HFFc6 (cell line): ENCODE measurements at regions not wholly inside any gene's neighbourhood (a gene's known extent, or its start where the extent isn't known, plus 50 kb on each side); places are given as distances from the start of the nearest gene placed in this dataset.

ENCODE experiments used
- DNase-seq: peaks from one replicate; pipeline ENCODE4 v3.0.0-alpha.2; 2018
- H3K27ac Mint-ChIP-seq: 2 replicates; pipeline ENCODE4 v1.8.0; 2020; ENCODE audit warnings: mild to moderate bottlenecking, mixed read lengths
- H3K27me3 Mint-ChIP-seq: 2 replicates; pipeline ENCODE4 v1.8.0; 2021; ENCODE audit warnings: mild to moderate bottlenecking, moderate library complexity, mixed read lengths; ENCODE audit not compliant: insufficient read depth
- H3K36me3 Mint-ChIP-seq: 2 replicates; pipeline ENCODE4 v1.8.0; 2021; ENCODE audit warnings: low read depth, mixed read lengths
- H3K4me1 Mint-ChIP-seq: 2 replicates; pipeline ENCODE4 v1.8.0; 2020; ENCODE audit warnings: low read depth, mixed read lengths
- H3K4me3 Mint-ChIP-seq: 2 replicates; pipeline ENCODE4 v1.8.0; 2020; ENCODE audit warnings: mild to moderate bottlenecking, moderate library complexity, mixed read lengths
- H3K9me3 Mint-ChIP-seq: 2 replicates; pipeline ENCODE4 v1.8.0; 2020; ENCODE audit warnings: mild to moderate bottlenecking, mixed read lengths
- CTCF ChIP-seq: fragments of 200-600 bp; sonication (generic); IDR thresholded peaks from 2 replicates; pipeline ENCODE4 v1.5.0; 2021; ENCODE audit warnings: antibody characterized with exemption, mild to moderate bottlenecking

GRCh38 chr15:67922106-67922675 lies 82.3 kb upstream of the RNU6-1 start:
- H3K4me1 Mint-ChIP-seq: peaks cover 35% of the 10 kb centered on the region

GRCh38 chr15:67922971-67923945 lies 83.4 kb upstream of the RNU6-1 start:
- Mint-ChIP-seq H3K27ac (no peak overlapping the region), H3K27me3 (peaks cover 7% of the 10 kb centered on the region)
- no peak for DNase-seq

More at GRCh38 chr15:67922106-67922675, 82.3 kb upstream of the RNU6-1 start:
- H3K27me3 Mint-ChIP-seq: peaks cover 9% of the 10 kb centered on the region
- peaks cover 5% of the 10 kb centered on the region; the same call in 1 of the 2 replicates for H3K36me3 Mint-ChIP-seq
- H3K27ac Mint-ChIP-seq: no peak overlapping the region
- H3K9me3 Mint-ChIP-seq: peaks cover 5% of the 10 kb centered on the region
- no peak for DNase-seq
- no peak for TF ChIP-seq CTCF
- no peak overlapping the region for H3K4me3 Mint-ChIP-seq

GRCh38 chr15:67924359-67924974 lies 84.6 kb upstream of the RNU6-1 start:
- no peak for DNase-seq
- no peaks in the 10 kb centered on the region for H3K9me3 Mint-ChIP-seq
- peaks cover 42% of the 10 kb centered on the region for H3K4me1 Mint-ChIP-seq
- no peak overlapping the region for H3K4me3 Mint-ChIP-seq
- TF ChIP-seq CTCF: no peak
- H3K36me3 Mint-ChIP-seq: no peaks in the 10 kb centered on the region
- H3K27ac Mint-ChIP-seq: no peak overlapping the region
- peaks cover 4% of the 10 kb centered on the region for H3K27me3 Mint-ChIP-seq

More at GRCh38 chr15:67922971-67923945, 83.4 kb upstream of the RNU6-1 start:
- TF ChIP-seq CTCF: no peak
- H3K4me3 Mint-ChIP-seq: no peak overlapping the region
- H3K4me1 Mint-ChIP-seq: peaks cover 39% of the 10 kb centered on the region
- peaks cover 5% of the 10 kb centered on the region for H3K9me3 Mint-ChIP-seq
- peaks cover 5% of the 10 kb centered on the region; the same call in 1 of the 2 replicates for H3K36me3 Mint-ChIP-seq

- Mint-ChIP-seq H3K9me3 (no peaks in the 10 kb centered on the region), H3K4me3 (no peak overlapping the region), H3K4me1 (peaks cover 42% of the 10 kb centered on the region), H3K27ac (no peak overlapping the region), H3K27me3 (peaks cover 6% of the 10 kb centered on the region), H3K36me3 (no peaks in the 10 kb centered on the region)
- no peak for DNase-seq
- no peak for TF ChIP-seq CTCF
Observed at GRCh38 chr15:67925182-67925581, 85.3 kb upstream of the RNU6-1 start.

- Mint-ChIP-seq H3K4me1 (peaks cover 39% of the 10 kb centered on the region), H3K9me3 (no peaks in the 10 kb centered on the region), H3K27me3 (peaks cover 14% of the 10 kb centered on the region), H3K27ac (peak overlapping the region; percentile 72), H3K36me3 (no peaks in the 10 kb centered on the region), H3K4me3 (peak overlapping the region; percentile 57; the same call in 1 of the 2 replicates)
- no peak for TF ChIP-seq CTCF
- DNase-seq: peak; percentile 92
Observed at GRCh38 chr15:67927501-67928168, 87.8 kb upstream of the RNU6-1 start.
